ENCODE measurements at regions not wholly inside any gene's neighbourhood (a gene's known extent, or its start where the extent isn't known, plus 50 kb on each side); places are given as distances from the start of the nearest gene placed in this dataset.

DNA sequence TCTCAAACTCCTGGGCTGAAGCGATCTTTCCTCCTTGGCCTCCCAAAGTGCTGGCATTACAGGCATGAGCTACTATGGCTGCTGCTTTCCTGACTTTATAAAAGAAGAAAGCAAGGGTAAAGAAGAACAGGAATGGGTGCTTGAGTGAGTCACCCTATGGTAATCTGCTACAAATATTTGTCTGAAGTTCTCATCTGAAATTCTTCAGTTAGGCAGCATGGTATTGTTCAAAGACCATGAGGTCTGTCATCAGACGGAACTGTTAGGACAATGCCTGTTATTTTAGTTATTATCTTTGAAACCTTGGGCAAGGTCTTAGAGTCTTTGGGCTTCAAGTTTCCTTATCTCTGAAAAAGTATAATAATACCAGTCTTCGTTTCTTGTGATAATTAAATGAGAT lies 695.8 kb downstream of the RNF144A start:
- TF ChIP-seq POLR2A (IDR thresholded peaks at IDR 0.05; ENCODE audit: borderline replicate concordance, extremely low read depth, insufficient read depth, insufficient read length) (no peak), YY1 (IDR thresholded peaks at IDR 0.05; ENCODE audit: extremely low read depth, insufficient replicate concordance, low read depth, low read length) (no peak), EZH2 (IDR thresholded peaks at IDR 0.05) (no peak), EZH2phosphoT487 (IDR thresholded peaks at IDR 0.05; ENCODE audit: borderline replicate concordance) (no peak), POLR2AphosphoS5 (IDR thresholded peaks at IDR 0.05; ENCODE audit: low read depth, low read length) (no peak), SIN3A (IDR thresholded peaks at IDR 0.05; ENCODE audit: low read depth) (no peak), RAD21 (IDR thresholded peaks at IDR 0.05; ENCODE audit: low read depth) (no peak)
- TF ChIP-seq, protein P1, sequence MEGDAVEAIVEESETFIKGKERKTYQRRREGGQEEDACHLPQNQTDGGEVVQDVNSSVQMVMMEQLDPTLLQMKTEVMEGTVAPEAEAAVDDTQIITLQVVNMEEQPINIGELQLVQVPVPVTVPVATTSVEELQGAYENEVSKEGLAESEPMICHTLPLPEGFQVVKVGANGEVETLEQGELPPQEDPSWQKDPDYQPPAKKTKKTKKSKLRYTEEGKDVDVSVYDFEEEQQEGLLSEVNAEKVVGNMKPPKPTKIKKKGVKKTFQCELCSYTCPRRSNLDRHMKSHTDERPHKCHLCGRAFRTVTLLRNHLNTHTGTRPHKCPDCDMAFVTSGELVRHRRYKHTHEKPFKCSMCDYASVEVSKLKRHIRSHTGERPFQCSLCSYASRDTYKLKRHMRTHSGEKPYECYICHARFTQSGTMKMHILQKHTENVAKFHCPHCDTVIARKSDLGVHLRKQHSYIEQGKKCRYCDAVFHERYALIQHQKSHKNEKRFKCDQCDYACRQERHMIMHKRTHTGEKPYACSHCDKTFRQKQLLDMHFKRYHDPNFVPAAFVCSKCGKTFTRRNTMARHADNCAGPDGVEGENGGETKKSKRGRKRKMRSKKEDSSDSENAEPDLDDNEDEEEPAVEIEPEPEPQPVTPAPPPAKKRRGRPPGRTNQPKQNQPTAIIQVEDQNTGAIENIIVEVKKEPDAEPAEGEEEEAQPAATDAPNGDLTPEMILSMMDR (IDR thresholded peaks at IDR 0.05 in 2 of 3, conservative IDR thresholded peaks at IDR 0.05 in 1 of 3; ENCODE audit: borderline replicate concordance in 1 of 3, insufficient read depth in 1 of 3, low read depth in 2 of 3, low read length in 2 of 3), result no peak
